Fibroblast of lung (primary cell): ENCODE measurements at regions not wholly inside any gene's neighbourhood (a gene's known extent, or its start where the extent isn't known, plus 50 kb on each side); places are given as distances from the start of the nearest gene placed in this dataset.
"Not testable (repeated sequence)": the region's sequence is repeated elsewhere in the genome, so short reads cannot be mapped to it uniquely, and the experiment has no call there.

ENCODE experiments used
- EZH2 ChIP-seq: IDR thresholded peaks from 2 replicates; pipeline ENCODE4 v1.5.1; 2012; ENCODE audit warnings: low read length, control low read depth, mild to moderate bottlenecking; ENCODE audit errors: missing control alignments
- TF ChIP-seq, protein P1 (sequence below), 2 donors: IDR thresholded peaks in 1 of 2; conservative IDR thresholded peaks in 1 of 2; 1 replicate in 1 of 2; 2 replicates in 1 of 2; pipeline ENCODE4 v1.5.1; 2011 to 2012; ENCODE audit warnings: low read length in 2 of 2, control low read depth in 1 of 2, inconsistent platforms in 1 of 2, low read depth in 1 of 2, mild to moderate bottlenecking in 1 of 2

DNA sequence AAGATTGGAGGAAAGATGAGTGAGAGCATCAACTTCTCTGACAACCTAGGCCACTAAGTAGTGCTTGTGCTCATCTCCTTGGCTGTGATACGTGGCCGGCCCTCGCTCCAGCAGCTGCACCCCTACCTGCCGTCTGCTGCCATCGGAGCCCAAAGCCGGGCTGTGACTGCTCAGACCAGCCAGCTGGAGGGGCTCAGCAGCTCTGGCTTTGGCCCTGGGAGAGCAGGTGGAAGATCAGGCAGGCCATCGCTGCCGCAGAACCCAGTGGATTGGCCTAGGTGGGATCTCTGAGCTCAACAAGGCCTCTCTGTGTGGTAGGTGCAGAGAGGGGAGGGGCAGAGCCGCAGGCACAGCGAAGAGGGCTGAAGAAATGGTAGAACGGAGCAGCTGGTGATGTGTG lies 54.3 kb upstream of the IQSEC3 start:
- TF ChIP-seq, protein P1, sequence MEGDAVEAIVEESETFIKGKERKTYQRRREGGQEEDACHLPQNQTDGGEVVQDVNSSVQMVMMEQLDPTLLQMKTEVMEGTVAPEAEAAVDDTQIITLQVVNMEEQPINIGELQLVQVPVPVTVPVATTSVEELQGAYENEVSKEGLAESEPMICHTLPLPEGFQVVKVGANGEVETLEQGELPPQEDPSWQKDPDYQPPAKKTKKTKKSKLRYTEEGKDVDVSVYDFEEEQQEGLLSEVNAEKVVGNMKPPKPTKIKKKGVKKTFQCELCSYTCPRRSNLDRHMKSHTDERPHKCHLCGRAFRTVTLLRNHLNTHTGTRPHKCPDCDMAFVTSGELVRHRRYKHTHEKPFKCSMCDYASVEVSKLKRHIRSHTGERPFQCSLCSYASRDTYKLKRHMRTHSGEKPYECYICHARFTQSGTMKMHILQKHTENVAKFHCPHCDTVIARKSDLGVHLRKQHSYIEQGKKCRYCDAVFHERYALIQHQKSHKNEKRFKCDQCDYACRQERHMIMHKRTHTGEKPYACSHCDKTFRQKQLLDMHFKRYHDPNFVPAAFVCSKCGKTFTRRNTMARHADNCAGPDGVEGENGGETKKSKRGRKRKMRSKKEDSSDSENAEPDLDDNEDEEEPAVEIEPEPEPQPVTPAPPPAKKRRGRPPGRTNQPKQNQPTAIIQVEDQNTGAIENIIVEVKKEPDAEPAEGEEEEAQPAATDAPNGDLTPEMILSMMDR (conservative IDR thresholded peaks at IDR 0.05 in 1 of 2, IDR thresholded peaks at IDR 0.05 in 1 of 2; ENCODE audit: low read depth in 1 of 2, low read length in 2 of 2) = not testable (repeated sequence)
- TF ChIP-seq EZH2 = not testable (repeated sequence)
